DND-41 (cell line): ENCODE measurements at regions not wholly inside any gene's neighbourhood (a gene's known extent, or its start where the extent isn't known, plus 50 kb on each side); places are given as distances from the start of the nearest gene placed in this dataset.

Experiments used
- ATAC-seq: fragments of 200-7000 bp; cut with Tn5 transposase; 3 replicates; pipeline ENCODE4 v1.9.1; 2021; ENCODE audit warnings: low read depth; ENCODE audit not compliant: insufficient read depth
- DNase-seq: peaks from one replicate; pipeline ENCODE4 v3.0.0-alpha.2; 2020
- H2AFZ ChIP-seq: 2 replicates; pipeline ENCODE4 v1.6.0; 2012; ENCODE audit warnings: low read depth, low read length
- H3K27ac ChIP-seq: 2 replicates; pipeline ENCODE4 v1.5.1; 2012; ENCODE audit warnings: low read length, inconsistent platforms
- H3K27me3 ChIP-seq: fragments of 200-600 bp; sonication (generic); 2 replicates; pipeline ENCODE4 v1.6.0; 2012; ENCODE audit warnings: low read length, mild to moderate bottlenecking, inconsistent platforms; ENCODE audit not compliant: insufficient read depth, poor library complexity
- H3K36me3 ChIP-seq: 2 replicates; pipeline ENCODE4 v1.5.1; 2012; ENCODE audit warnings: low read length, inconsistent platforms; ENCODE audit not compliant: insufficient read depth
- H3K4me1 ChIP-seq: 2 replicates; pipeline ENCODE4 v1.5.1; 2012; ENCODE audit warnings: mild to moderate bottlenecking, low read length; ENCODE audit not compliant: insufficient read depth
- H3K4me2 ChIP-seq: 2 replicates; pipeline ENCODE4 v1.6.0; 2012; ENCODE audit warnings: mild to moderate bottlenecking, moderate library complexity, low read length, inconsistent platforms; ENCODE audit not compliant: insufficient read depth
- H3K4me3 ChIP-seq, 2 experiments: fragments of 200-600 bp in 1 of 2; shearing (Covaris generic) in 1 of 2; 2 replicates each; pipeline ENCODE4 v1.5.1; 2012 to 2016; ENCODE audit warnings: inconsistent platforms in 2 of 2, low read length in 2 of 2, mild to moderate bottlenecking in 2 of 2, low read depth in 1 of 2, moderate library complexity in 1 of 2
- H3K79me2 ChIP-seq: 2 replicates; pipeline ENCODE4 v1.6.0; 2012; ENCODE audit warnings: low read length, inconsistent platforms; ENCODE audit not compliant: insufficient read depth
- H3K9ac ChIP-seq: 2 replicates; pipeline ENCODE4 v1.6.0; 2012; ENCODE audit warnings: low read depth, mild to moderate bottlenecking, inconsistent platforms, low read length, moderate library complexity
- H3K9me3 ChIP-seq: 2 replicates; pipeline ENCODE4 v1.5.1; 2012; ENCODE audit warnings: low read length, moderate library complexity, mild to moderate bottlenecking, inconsistent platforms; ENCODE audit not compliant: insufficient read depth, severe bottlenecking
- H4K20me1 ChIP-seq: 2 replicates; pipeline ENCODE4 v1.6.0; 2012; ENCODE audit warnings: low read length; ENCODE audit not compliant: insufficient read depth
- EZH2 ChIP-seq: IDR thresholded peaks from 3 replicates; pipeline ENCODE4 v1.6.1; 2012; ENCODE audit warnings: borderline replicate concordance, low read depth, mild to moderate bottlenecking, moderate library complexity, low read length, inconsistent platforms; ENCODE audit not compliant: severe bottlenecking
- TF ChIP-seq, protein P1 (sequence below): IDR thresholded peaks from 2 replicates; pipeline ENCODE4 v1.5.1; 2012; ENCODE audit warnings: borderline replicate concordance, low read length, moderate library complexity, mild to moderate bottlenecking; ENCODE audit not compliant: poor library complexity, severe bottlenecking; ENCODE audit errors: extremely low read depth

DNA sequence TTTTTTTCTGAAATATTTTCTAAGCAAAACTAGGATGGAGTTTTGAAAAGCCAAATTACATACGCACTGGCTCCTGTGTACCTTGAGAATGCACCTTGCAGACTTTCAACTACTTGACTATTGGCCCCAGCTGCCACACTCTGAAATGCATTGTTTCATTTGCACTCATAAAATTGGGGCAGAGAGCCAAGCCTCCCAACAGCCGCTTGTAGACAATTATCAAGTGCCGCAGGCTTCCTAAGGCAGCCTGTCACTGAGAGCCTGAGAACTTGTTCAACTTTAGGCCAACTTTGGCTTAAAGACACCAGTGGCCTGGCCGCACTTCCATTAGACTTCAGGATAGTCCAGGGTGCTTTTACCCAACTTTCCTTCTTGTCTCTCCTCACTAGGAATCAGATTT lies 115.7 kb upstream of the STARD13 start:
- no peak for TF ChIP-seq EZH2
- TF ChIP-seq, protein P1, sequence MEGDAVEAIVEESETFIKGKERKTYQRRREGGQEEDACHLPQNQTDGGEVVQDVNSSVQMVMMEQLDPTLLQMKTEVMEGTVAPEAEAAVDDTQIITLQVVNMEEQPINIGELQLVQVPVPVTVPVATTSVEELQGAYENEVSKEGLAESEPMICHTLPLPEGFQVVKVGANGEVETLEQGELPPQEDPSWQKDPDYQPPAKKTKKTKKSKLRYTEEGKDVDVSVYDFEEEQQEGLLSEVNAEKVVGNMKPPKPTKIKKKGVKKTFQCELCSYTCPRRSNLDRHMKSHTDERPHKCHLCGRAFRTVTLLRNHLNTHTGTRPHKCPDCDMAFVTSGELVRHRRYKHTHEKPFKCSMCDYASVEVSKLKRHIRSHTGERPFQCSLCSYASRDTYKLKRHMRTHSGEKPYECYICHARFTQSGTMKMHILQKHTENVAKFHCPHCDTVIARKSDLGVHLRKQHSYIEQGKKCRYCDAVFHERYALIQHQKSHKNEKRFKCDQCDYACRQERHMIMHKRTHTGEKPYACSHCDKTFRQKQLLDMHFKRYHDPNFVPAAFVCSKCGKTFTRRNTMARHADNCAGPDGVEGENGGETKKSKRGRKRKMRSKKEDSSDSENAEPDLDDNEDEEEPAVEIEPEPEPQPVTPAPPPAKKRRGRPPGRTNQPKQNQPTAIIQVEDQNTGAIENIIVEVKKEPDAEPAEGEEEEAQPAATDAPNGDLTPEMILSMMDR = no peak
- ATAC-seq (no peak), DNase-seq (no peak)
- Histone ChIP-seq H3K27me3 (no peaks in the 10 kb centered on the region), H3K4me1 (no peaks in the 10 kb centered on the region), H3K36me3 (no peaks in the 10 kb centered on the region), H3K4me2 (no peak overlapping the region), H4K20me1 (no peaks in the 10 kb centered on the region), H3K4me3 (no peak overlapping the region), H2AFZ (no peak overlapping the region), H3K9ac (no peak overlapping the region), H3K27ac (no peak overlapping the region), H3K9me3 (no peaks in the 10 kb centered on the region), H3K79me2 (no peaks in the 10 kb centered on the region)

GRCh38 chr13:33402975-33403374 lies 117.4 kb upstream of the STARD13 start:
- Histone ChIP-seq H3K27ac (no peak overlapping the region), H3K36me3 (no peaks in the 10 kb centered on the region), H2AFZ (no peak overlapping the region), H3K9ac (no peak overlapping the region), H3K4me1 (no peaks in the 10 kb centered on the region), H3K79me2 (no peaks in the 10 kb centered on the region), H3K4me3 (no peak overlapping the region), H3K27me3 (no peaks in the 10 kb centered on the region), H3K4me2 (no peak overlapping the region), H3K9me3 (no peaks in the 10 kb centered on the region), H4K20me1 (no peaks in the 10 kb centered on the region)
- TF ChIP-seq EZH2 = no peak
- TF ChIP-seq, protein P1 = no peak
- DNase-seq (no peak), ATAC-seq (no peak)

DNA sequence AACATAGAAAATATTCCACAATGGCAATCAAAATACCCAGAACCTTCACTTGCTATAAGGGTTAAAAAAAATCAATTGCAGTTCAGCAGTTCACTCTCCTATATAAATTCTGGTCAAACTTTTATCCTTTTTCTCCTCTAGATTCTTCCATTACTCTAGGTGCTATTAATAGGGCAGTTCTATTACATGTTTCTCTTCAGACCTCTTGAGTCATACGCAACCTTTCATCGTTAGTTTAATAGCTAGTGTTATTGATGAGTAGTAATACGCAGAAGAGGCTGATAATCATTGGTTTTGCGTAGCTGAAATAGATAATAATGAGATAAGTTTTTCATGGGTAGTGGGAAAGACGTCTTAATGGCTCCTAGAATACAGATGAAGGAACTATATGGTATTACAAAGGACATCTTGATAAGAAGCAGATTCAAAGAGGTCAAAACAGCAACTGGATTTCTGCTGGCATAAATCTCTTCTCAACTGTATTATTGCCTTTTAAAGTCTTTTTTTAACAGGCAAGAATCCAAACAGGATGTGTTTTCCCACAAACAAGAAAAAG lies 118.3 kb upstream of the STARD13 start:
- TF ChIP-seq EZH2 = no peak
- TF ChIP-seq, protein P1 = no peak
- Histone ChIP-seq H3K9ac (no peak overlapping the region), H3K27me3 (no peaks in the 10 kb centered on the region), H3K4me3 (no peak overlapping the region), H3K4me2 (no peak overlapping the region), H3K79me2 (no peaks in the 10 kb centered on the region), H4K20me1 (no peaks in the 10 kb centered on the region), H2AFZ (no peak overlapping the region), H3K9me3 (no peaks in the 10 kb centered on the region), H3K27ac (no peak overlapping the region), H3K4me1 (no peaks in the 10 kb centered on the region), H3K36me3 (no peaks in the 10 kb centered on the region)
- DNase-seq (no peak), ATAC-seq (no peak)

DNA sequence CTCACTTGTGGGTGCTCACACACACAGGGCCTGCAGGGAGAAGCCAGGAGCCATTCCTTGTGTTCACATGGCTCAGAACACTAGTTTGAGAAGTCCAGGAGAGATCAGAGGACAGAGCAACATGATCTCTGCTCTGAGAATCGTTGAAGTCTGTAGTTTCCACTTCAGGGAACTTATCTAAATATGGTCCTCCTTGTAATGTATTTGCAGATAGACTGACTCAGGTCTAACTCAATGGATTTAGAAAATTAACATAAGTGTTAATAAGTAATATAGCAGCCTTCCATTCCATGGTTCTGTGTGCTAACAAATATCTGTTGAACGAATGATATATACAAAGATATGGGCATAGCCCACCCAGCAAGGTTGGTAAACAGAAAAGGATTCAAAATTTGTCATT lies 119.8 kb upstream of the STARD13 start:
- H3K27me3 ChIP-seq = no peaks in the 10 kb centered on the region
- H3K4me1 ChIP-seq = no peaks in the 10 kb centered on the region
- H2AFZ ChIP-seq = no peak overlapping the region
- H3K4me3 ChIP-seq = no peak overlapping the region
- no peaks in the 10 kb centered on the region for H3K79me2 ChIP-seq
- DNase-seq = no peak
- no peak for ATAC-seq
- no peak overlapping the region for H3K9ac ChIP-seq
- H3K27ac ChIP-seq = no peak overlapping the region
- no peak overlapping the region for H3K4me2 ChIP-seq
- no peaks in the 10 kb centered on the region for H3K36me3 ChIP-seq
- H3K9me3 ChIP-seq = no peaks in the 10 kb centered on the region
- no peaks in the 10 kb centered on the region for H4K20me1 ChIP-seq
- TF ChIP-seq, protein P1 = no peak
- TF ChIP-seq EZH2 = no peak
